Endothelial cell of umbilical vein (primary cell): ENCODE measurements at regions not wholly inside any gene's neighbourhood (a gene's known extent, or its start where the extent isn't known, plus 50 kb on each side); places are given as distances from the start of the nearest gene placed in this dataset.

ENCODE experiments used
- BruUV-seq: library from RNA; stranded (reverse); fragments of 400-500 nt; replicated peaks from 2 replicates; lab custom pipeline; 2021; lab: Mats Ljungman, UMichigan
- CTCF ChIA-PET: fragments of 300-600, 350-600 bp; sonication (Branson Sonifier 250); formaldehyde crosslinking; loops from one replicate; lab custom pipeline; 2021; ENCODE audit warnings: antibody characterized with exemption, inconsistent platforms; lab: Charles Lee
- POLR2A ChIA-PET: fragments of 300-600, 350-600 bp; sonication (Branson Sonifier 250); formaldehyde crosslinking; loops from one replicate; lab custom pipeline; 2021; ENCODE audit warnings: antibody characterized with exemption, inconsistent platforms; lab: Charles Lee
- DNase-seq: peaks from one replicate; pipeline ENCODE4 v3.0.0-alpha.2; 2011; ENCODE audit warnings: low read depth, low spot score
- FAIRE-seq: peaks from 2 replicates; lab custom pipeline; 2011; peaks lifted over from hg19 to GRCh38; lab: Jason Lieb, UNC
- H2AFZ ChIP-seq: 2 replicates; pipeline ENCODE4 v1.6.0; 2012; ENCODE audit warnings: low read depth, low read length, control low read depth, inconsistent platforms
- H3K27ac ChIP-seq: 2 replicates; pipeline ENCODE4 v1.5.1; 2011; ENCODE audit warnings: low read depth, mild to moderate bottlenecking, control low read depth, low read length, moderate library complexity; ENCODE audit not compliant: insufficient read depth
- H3K27me3 ChIP-seq, 2 experiments: 2 replicates each; pipeline versions ENCODE4 v1.6.0 to v1.6.1; 2011; ENCODE audit warnings: low read length in 2 of 2, mixed read lengths in 1 of 2; ENCODE audit not compliant: control insufficient read depth in 2 of 2, insufficient read depth in 2 of 2
- H3K36me3 ChIP-seq, 2 experiments: 2 replicates in 1 of 2; 3 replicates in 1 of 2; pipeline ENCODE4 v1.5.1; 2011; ENCODE audit warnings: low read length in 2 of 2, mild to moderate bottlenecking in 1 of 2, moderate library complexity in 1 of 2; ENCODE audit not compliant: control insufficient read depth in 2 of 2, insufficient read depth in 2 of 2; ENCODE audit errors: extremely low read depth in 1 of 2
- H3K4me1 ChIP-seq: 3 replicates; pipeline ENCODE4 v1.5.1; 2011; ENCODE audit warnings: mild to moderate bottlenecking, low read length; ENCODE audit not compliant: control insufficient read depth, insufficient read depth; ENCODE audit errors: extremely low read depth
- H3K4me2 ChIP-seq: 2 replicates; pipeline ENCODE4 v1.6.1; 2011; ENCODE audit warnings: low read length, control low read depth, mixed read lengths; ENCODE audit not compliant: insufficient read depth
- H3K4me3 ChIP-seq, 3 experiments: fragments of 200-600 bp in 1 of 3; sonication (generic), shearing (Covaris generic) in 1 of 3; replicated peaks in 1 of 3; 2 replicates each; pipeline ENCODE4 v1.5.1; 2011 to 2016; ENCODE audit warnings: control low read depth in 3 of 3, low read length in 3 of 3, mild to moderate bottlenecking in 2 of 3, inconsistent platforms in 1 of 3, low read depth in 1 of 3, moderate library complexity in 1 of 3; ENCODE audit not compliant: insufficient read depth in 1 of 3
- H3K79me2 ChIP-seq: 2 replicates; pipeline ENCODE4 v1.6.0; 2012; ENCODE audit warnings: low read length, inconsistent platforms; ENCODE audit not compliant: control insufficient read depth, insufficient read depth
- H3K9ac ChIP-seq: replicated peaks from 2 replicates; pipeline ENCODE3; 2011; ENCODE audit warnings: low read length, control low read depth; ENCODE audit not compliant: insufficient read depth; ENCODE audit errors: extremely low read depth
- H3K9me1 ChIP-seq: replicated peaks from 3 replicates; pipeline ENCODE4 v1.6.0; 2011; ENCODE audit warnings: mild to moderate bottlenecking, low read length; ENCODE audit not compliant: control insufficient read depth, insufficient read depth; ENCODE audit errors: extremely low read depth
- H3K9me3 ChIP-seq: replicated peaks from 2 replicates; pipeline ENCODE4 v1.5.1; 2012; ENCODE audit warnings: low read length, inconsistent platforms; ENCODE audit not compliant: control insufficient read depth, insufficient read depth
- H4K20me1 ChIP-seq: replicated peaks from 2 replicates; pipeline ENCODE3; 2011; ENCODE audit warnings: mild to moderate bottlenecking, low read length; ENCODE audit not compliant: control insufficient read depth, insufficient read depth; ENCODE audit errors: extremely low read depth
- EZH2 ChIP-seq: IDR thresholded peaks from 2 replicates; pipeline ENCODE4 v1.6.1; 2012; ENCODE audit warnings: borderline replicate concordance, low read depth, mild to moderate bottlenecking, moderate library complexity, low read length, inconsistent platforms; ENCODE audit not compliant: severe bottlenecking
- FOS ChIP-seq: IDR thresholded peaks from 2 replicates; pipeline ENCODE4 v1.6.1; 2011; ENCODE audit warnings: mild to moderate bottlenecking, low read length, moderate library complexity, borderline replicate concordance; ENCODE audit not compliant: insufficient read depth
- GATA2 ChIP-seq: IDR thresholded peaks from 2 replicates; pipeline ENCODE4 v1.7.0; 2011; ENCODE audit warnings: low read depth, mild to moderate bottlenecking, moderate library complexity, mixed read lengths, low read length; ENCODE audit not compliant: insufficient read length, insufficient read depth
- JUN ChIP-seq: IDR thresholded peaks from 2 replicates; pipeline ENCODE4 v1.6.1; 2011; ENCODE audit warnings: borderline replicate concordance, low read depth; ENCODE audit not compliant: insufficient read length, insufficient read depth
- MYC ChIP-seq: IDR thresholded peaks from one replicate; pipeline ENCODE4 v1.6.1; 2011; ENCODE audit warnings: mild to moderate bottlenecking, low read depth, low read length
- POLR2A ChIP-seq: IDR thresholded peaks from 2 replicates; pipeline ENCODE4 v1.6.1; 2012; ENCODE audit warnings: low read depth, mild to moderate bottlenecking, control low read depth, low read length
- POLR2AphosphoS5 ChIP-seq: IDR thresholded peaks from 2 replicates; pipeline ENCODE4 v1.6.1; 2012; ENCODE audit warnings: low read depth, mild to moderate bottlenecking, control low read depth, low read length, moderate library complexity; ENCODE audit not compliant: insufficient read depth
- dilution Hi-C: fragments of 300-500 bp; cut with MboI; formaldehyde crosslinking; loops from one replicate; pipeline ENCODE4 v1.15.0; 2019; ENCODE audit warnings: low sequenced_read_pairs; ENCODE audit not compliant: extremely low pct_ligation_motif_present
- intact Hi-C: fragments of 100-400 bp; cut with micrococcal nuclease; formaldehyde crosslinking; loops from one replicate; pipeline ENCODE4 v1.10.0; 2022
- TF ChIP-seq, protein P1 (sequence below), 2 donors: IDR thresholded peaks; 1 replicate in 1 of 2; 2 replicates in 1 of 2; pipeline ENCODE4 v1.5.1; 2011; ENCODE audit warnings: low read length in 2 of 2, mild to moderate bottlenecking in 2 of 2, moderate library complexity in 2 of 2, control low read depth in 1 of 2, inconsistent platforms in 1 of 2, low read depth in 1 of 2; ENCODE audit not compliant: insufficient read depth in 1 of 2; ENCODE audit errors: extremely low read depth in 1 of 2
- TF ChIP-seq, protein P2 (sequence below): IDR thresholded peaks from 2 replicates; pipeline ENCODE4 v1.6.1; 2011; ENCODE audit not compliant: insufficient read depth, insufficient read length

DNA sequence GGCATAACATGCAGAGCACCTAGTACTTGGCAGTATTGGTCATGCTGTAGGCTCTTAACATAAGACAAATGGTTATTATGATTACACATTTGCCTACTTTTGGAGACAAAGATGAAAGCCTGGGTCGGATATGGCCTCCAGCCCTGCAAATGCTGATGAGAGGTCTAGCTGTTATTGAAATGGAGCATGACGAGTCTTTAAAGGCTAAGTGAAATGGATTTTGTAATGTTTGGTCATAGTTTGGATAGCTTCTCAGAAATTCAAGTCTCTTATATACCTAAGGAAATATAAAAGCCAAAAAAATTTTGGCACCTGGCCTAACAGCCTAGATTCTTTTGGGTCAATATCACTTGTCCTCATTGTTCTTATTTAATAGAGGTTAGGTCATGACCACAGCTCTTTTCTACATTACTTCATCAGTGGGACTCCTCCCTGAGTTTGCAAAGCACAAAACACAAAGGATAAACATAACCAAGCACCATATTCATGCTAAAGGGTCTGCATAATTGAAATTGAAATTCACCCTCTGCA lies 69.2 kb upstream of the WLS start:
- Histone ChIP-seq H3K9ac (no peak overlapping the region), H3K36me3 (no peaks in the 10 kb centered on the region), H3K27me3 (peaks cover 4% of the 10 kb centered on the region in 2 experiments), H3K4me2 (no peak overlapping the region), H3K9me1 (no peaks in the 10 kb centered on the region), H3K79me2 (no peaks in the 10 kb centered on the region), H4K20me1 (no peaks in the 10 kb centered on the region), H3K4me3 (no peak overlapping the region), H3K27ac (no peak overlapping the region), H2AFZ (no peak overlapping the region), H3K4me1 (no peaks in the 10 kb centered on the region), H3K9me3 (no peaks in the 10 kb centered on the region)
- CTCF ChIA-PET = interaction anchor here (1.2 to 1.7 kb wide), 2 partner anchors 8 to 181 kb away, joined by 3 to 7 read pairs; no protein-coding TSS in a partner anchor
- intact Hi-C loops = no loop called here
- POLR2A ChIA-PET = no interaction called here
- no TSS peak for BruUV-seq
- FAIRE-seq (peak; percentile 26), DNase-seq (no peak)
- dilution Hi-C loops = no loop called here
- no peak for TF ChIP-seq FOS
- no peak for TF ChIP-seq MYC
- no peak for TF ChIP-seq POLR2A
- TF ChIP-seq, protein P1, sequence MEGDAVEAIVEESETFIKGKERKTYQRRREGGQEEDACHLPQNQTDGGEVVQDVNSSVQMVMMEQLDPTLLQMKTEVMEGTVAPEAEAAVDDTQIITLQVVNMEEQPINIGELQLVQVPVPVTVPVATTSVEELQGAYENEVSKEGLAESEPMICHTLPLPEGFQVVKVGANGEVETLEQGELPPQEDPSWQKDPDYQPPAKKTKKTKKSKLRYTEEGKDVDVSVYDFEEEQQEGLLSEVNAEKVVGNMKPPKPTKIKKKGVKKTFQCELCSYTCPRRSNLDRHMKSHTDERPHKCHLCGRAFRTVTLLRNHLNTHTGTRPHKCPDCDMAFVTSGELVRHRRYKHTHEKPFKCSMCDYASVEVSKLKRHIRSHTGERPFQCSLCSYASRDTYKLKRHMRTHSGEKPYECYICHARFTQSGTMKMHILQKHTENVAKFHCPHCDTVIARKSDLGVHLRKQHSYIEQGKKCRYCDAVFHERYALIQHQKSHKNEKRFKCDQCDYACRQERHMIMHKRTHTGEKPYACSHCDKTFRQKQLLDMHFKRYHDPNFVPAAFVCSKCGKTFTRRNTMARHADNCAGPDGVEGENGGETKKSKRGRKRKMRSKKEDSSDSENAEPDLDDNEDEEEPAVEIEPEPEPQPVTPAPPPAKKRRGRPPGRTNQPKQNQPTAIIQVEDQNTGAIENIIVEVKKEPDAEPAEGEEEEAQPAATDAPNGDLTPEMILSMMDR (IDR thresholded peaks at IDR 0.05; ENCODE audit: extremely low read depth in 1 of 2, insufficient read depth in 1 of 2, low read depth in 1 of 2, low read length in 2 of 2) = no peak
- TF ChIP-seq EZH2 = no peak
- TF ChIP-seq, protein P2, sequence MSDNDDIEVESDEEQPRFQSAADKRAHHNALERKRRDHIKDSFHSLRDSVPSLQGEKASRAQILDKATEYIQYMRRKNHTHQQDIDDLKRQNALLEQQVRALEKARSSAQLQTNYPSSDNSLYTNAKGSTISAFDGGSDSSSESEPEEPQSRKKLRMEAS = no peak
- TF ChIP-seq POLR2AphosphoS5 = no peak
- no peak for TF ChIP-seq GATA2
- TF ChIP-seq JUN = no peak
